Coronary artery (tissue), 2 donors: ENCODE measurements at regions not wholly inside any gene's neighbourhood (a gene's known extent, or its start where the extent isn't known, plus 50 kb on each side); places are given as distances from the start of the nearest gene placed in this dataset.
"Not testable (repeated sequence)": the region's sequence is repeated elsewhere in the genome, so short reads cannot be mapped to it uniquely, and the experiment has no call there.

Source experiments
- DNase-seq: peaks from one replicate; pipeline ENCODE4 v3.0.0-alpha.2; 2017; ENCODE audit warnings: low spot score
- H3K27ac ChIP-seq, 2 donors: fragments of 200-600 bp; sonication (generic); one replicate each; pipeline ENCODE4 v1.5.1; 2016 to 2019
- H3K4me3 ChIP-seq: fragments of 200-600 bp; sonication (generic); 2 replicates; pipeline ENCODE4 v1.5.1; 2016; ENCODE audit warnings: mild to moderate bottlenecking, moderate library complexity
- TF ChIP-seq, protein P1 (sequence below): fragments of 200-600 bp; sonication (generic); IDR thresholded peaks from one replicate; pipeline ENCODE4 v1.5.1; 2019; ENCODE audit warnings: antibody characterized with exemption

DNA sequence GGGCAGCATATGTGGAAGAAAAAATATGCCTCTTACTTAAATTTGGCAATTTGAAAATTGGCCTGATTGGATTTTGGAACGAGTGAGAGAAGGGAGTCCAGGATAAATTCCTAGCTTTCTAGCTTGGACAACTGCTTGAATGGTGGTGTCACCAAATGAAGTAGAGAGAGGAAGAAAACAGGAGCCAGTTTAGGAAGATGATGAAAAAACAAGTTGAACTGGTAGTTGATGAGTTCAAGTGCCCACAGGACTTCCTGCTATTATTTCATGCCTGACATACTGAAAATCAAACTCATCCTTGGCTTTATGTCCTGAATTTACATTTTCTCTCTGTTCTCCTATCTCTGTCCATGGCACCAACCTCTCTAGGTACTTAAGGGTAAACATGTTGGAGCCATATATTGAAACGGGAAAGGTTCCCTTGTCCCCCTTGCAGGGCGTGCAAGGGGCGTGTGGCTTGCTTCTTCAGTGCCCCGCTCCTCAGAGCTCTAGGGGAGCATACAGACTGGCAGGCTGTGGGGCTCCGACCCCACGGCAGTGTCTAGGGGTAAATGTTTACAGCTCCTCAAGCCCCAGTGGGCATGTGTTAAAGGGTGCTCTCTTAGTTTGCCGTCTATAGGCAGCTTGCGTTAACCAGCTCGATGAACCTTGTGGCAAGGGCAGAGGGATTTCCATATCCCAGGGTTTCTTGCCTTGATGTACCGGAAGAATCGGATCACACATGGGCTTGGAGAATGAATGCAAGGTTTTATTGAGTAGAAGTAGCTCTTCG is 250.7 kb upstream of the PGRMC2 start:
- no peak for DNase-seq

GRCh38 chr4:128536746-128537145 is 249.1 kb upstream of the PGRMC2 start:
- DNase-seq, result no peak
- TF ChIP-seq, protein P1, sequence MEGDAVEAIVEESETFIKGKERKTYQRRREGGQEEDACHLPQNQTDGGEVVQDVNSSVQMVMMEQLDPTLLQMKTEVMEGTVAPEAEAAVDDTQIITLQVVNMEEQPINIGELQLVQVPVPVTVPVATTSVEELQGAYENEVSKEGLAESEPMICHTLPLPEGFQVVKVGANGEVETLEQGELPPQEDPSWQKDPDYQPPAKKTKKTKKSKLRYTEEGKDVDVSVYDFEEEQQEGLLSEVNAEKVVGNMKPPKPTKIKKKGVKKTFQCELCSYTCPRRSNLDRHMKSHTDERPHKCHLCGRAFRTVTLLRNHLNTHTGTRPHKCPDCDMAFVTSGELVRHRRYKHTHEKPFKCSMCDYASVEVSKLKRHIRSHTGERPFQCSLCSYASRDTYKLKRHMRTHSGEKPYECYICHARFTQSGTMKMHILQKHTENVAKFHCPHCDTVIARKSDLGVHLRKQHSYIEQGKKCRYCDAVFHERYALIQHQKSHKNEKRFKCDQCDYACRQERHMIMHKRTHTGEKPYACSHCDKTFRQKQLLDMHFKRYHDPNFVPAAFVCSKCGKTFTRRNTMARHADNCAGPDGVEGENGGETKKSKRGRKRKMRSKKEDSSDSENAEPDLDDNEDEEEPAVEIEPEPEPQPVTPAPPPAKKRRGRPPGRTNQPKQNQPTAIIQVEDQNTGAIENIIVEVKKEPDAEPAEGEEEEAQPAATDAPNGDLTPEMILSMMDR, result no peak
- H3K4me3 ChIP-seq, result no peak overlapping the region
- H3K27ac ChIP-seq, result no peak overlapping the region

More for the DNA sequence above, 250.7 kb upstream of the PGRMC2 start:
- Histone ChIP-seq H3K27ac (no peak overlapping the region), H3K4me3 (no peak overlapping the region)
- TF ChIP-seq, protein P1, result no peak

DNA sequence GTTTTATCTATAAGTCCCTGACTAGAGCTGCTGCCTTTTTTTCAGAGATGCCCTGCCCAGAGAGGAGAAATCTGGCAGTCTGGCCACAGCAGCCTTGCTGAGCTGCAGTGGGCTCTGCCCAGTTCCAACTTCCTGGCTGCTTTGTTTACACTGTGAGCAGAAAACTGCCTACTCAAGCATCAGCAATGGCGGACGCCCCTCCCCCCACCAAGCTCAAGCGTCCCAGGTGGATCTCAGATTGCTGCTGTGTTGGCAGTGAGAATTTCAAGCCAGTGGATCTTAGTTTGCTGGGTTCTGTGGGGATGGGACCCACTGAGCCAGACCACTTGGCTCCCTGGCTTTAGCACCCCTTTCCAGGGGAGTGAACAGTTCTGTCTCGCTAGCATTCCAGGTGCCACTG is 247.9 kb upstream of the PGRMC2 start:
- H3K27ac ChIP-seq, DNase-seq, H3K4me3 ChIP-seq: not testable (repeated sequence)

DNA sequence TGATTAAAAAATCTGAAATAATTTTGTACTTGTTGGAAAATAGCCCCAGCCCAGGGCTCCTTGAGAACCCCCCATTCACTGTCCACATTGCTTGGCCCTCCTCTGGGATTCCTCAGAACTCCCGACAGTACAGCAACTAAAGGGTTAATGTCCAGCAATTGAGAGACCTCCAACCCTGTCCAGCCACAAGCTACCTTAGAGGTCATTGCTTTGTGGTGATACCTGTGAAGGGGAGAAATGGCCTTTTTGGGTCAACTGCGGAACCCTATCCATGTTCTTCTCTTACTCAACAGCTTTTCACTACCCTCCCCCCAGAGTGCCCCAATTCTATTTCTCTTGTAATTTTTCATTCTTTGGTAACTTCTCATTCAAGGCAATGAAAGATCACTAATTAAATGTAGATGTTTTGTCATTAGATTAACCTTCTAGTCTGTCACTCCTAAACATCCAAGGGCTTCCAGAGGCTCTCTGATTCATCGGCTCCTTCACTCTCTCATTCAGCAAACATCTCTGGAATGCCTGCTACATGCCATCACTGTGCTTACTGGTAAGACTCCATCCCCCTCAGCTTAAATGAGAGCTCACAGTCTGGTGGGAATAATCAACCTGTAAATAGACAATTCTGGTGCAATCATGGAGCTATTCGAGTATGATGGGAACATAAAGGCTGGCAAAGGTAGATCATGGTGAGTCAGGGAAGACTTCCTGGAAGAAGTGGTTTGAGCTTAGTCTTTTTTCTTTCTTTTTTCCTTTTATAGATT is 241.4 kb upstream of the PGRMC2 start:
- H3K27ac ChIP-seq, result peak overlapping the region; percentile 46 to 91
- no peak for DNase-seq
- TF ChIP-seq, protein P1, result no peak

DNA sequence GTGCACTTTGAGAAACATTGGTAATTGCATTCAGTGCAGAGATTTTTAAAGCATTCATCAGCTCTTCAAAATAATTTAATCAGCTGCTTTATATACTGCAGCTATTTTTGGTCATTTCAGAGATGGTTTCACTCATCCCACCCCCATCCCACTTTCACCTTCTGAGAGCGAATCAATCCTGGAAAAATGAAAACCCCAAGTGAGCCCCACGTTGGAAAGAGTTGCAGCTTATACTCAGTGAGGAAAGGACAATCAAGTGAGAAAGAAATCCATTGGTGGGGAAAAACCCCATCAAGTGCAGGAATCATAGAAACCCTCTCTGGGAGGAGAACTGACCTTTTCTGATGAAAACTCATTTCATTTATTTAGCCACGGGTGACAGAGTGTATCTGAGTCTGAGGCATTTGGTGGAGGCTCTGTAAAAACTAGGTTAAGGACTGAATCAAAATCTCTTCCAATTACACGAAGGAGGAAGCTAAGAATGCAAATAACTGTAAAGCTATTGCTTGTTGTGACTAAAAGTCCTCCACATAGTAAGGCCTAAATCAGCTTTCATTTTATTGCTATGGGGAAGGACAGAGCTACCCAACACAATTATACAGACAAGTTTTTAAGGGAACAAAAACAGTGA is 240.4 kb upstream of the PGRMC2 start:
- peak overlapping the region; percentile 46 to 91 for H3K27ac ChIP-seq
- no peak overlapping the region for H3K4me3 ChIP-seq
- no peak for DNase-seq
- TF ChIP-seq, protein P1, result no peak

More for the DNA sequence above, 241.4 kb upstream of the PGRMC2 start:
- no peak overlapping the region for H3K4me3 ChIP-seq

GRCh38 chr4:128527351-128527750 is 239.7 kb upstream of the PGRMC2 start:
- Histone ChIP-seq H3K4me3 (no peak overlapping the region), H3K27ac (peak overlapping the region in 1 of 2 donors; percentile 65)
- TF ChIP-seq, protein P1, result no peak
- no peak for DNase-seq

- Histone ChIP-seq H3K27ac (peak overlapping the region; percentile 38 to 80), H3K4me3 (no peak overlapping the region)
- no peak for DNase-seq
- TF ChIP-seq, protein P1, result no peak
Observed at GRCh38 chr4:128525992-128526630, 238.5 kb upstream of the PGRMC2 start.
